ENCODE measurements at regions not wholly inside any gene's neighbourhood (a gene's known extent, or its start where the extent isn't known, plus 50 kb on each side); places are given as distances from the start of the nearest gene placed in this dataset.

DNA sequence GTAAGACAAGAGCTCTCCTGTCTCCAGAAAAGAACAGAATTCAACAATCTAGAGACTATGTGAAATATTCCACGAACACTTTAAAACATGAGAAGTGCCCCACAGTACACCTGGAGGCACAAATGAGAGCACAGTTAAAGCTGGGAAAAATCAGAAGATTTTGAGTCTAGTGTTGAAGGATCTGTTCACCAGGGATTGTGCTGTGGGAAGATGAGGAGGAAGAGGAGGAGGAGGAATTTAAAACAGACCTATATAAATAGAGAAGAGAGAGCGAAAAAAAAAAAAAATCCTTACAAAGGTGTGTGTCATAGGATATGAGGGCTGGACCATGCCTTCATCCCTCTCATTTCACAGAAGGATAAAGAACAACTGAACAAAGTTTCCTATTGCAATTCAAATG, 361.0 kb upstream of the SEMA6D start:
- no peak for ATAC-seq
- no peak for FAIRE-seq
- in situ Hi-C loops (cut with MboI), result no loop called here

DNA sequence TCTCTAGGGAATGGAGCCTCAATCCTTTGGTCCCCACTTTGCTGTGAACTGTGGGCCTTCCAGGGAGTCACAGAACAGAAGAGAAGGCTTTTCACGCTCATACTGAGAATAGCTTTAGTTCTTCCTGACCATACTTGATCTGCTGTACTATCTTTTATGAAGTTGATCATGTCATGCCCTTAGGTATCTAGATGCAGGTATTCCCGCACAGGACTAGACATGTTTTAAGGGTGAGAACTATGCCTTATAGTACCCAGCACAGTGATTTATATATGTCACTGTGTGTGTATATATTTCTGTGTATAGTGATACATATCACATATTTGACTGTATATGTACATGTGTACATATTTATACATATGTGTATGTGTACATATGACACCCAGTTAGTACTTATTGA, 358.4 kb upstream of the SEMA6D start:
- Histone ChIP-seq H3K36me3 (ENCODE audit: control insufficient read depth in 2 of 2, insufficient read depth in 2 of 2, low read length in 1 of 2) (no peaks in the 10 kb centered on the region), H3K9me3 (replicated peaks; ENCODE audit: control insufficient read depth, insufficient read depth, low read length) (no peaks in the 10 kb centered on the region), H3K9ac (ENCODE audit: control insufficient read depth, insufficient read depth, low read length) (no peak overlapping the region), H2AFZ (ENCODE audit: control insufficient read depth, low read depth, low read length) (no peak overlapping the region), H3K4me1 (ENCODE audit: control insufficient read depth, insufficient read depth, low read length) (no peaks in the 10 kb centered on the region), H3K4me2 (ENCODE audit: control insufficient read depth, insufficient read depth) (no peak overlapping the region), H3K79me2 (ENCODE audit: control insufficient read depth, insufficient read depth, low read length) (no peaks in the 10 kb centered on the region), H4K20me1 (ENCODE audit: control insufficient read depth, insufficient read depth) (no peaks in the 10 kb centered on the region), H3K4me3 (no peak overlapping the region), H3K27ac (ENCODE audit: control insufficient read depth, insufficient read depth) (no peak overlapping the region), H3K27me3 (replicated peaks in 1 of 2; ENCODE audit: control insufficient read depth in 2 of 2, insufficient read depth in 2 of 2, low read length in 1 of 2) (no peaks in the 10 kb centered on the region)
- no peak for TF ChIP-seq SMAD1 (IDR thresholded peaks at IDR 0.05; ENCODE audit: low read depth, partially characterized antibody)
- TF ChIP-seq, protein P1, sequence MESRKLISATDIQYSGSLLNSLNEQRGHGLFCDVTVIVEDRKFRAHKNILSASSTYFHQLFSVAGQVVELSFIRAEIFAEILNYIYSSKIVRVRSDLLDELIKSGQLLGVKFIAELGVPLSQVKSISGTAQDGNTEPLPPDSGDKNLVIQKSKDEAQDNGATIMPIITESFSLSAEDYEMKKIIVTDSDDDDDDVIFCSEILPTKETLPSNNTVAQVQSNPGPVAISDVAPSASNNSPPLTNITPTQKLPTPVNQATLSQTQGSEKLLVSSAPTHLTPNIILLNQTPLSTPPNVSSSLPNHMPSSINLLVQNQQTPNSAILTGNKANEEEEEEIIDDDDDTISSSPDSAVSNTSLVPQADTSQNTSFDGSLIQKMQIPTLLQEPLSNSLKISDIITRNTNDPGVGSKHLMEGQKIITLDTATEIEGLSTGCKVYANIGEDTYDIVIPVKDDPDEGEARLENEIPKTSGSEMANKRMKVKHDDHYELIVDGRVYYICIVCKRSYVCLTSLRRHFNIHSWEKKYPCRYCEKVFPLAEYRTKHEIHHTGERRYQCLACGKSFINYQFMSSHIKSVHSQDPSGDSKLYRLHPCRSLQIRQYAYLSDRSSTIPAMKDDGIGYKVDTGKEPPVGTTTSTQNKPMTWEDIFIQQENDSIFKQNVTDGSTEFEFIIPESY (IDR thresholded peaks at IDR 0.05), result no peak
- TF ChIP-seq, protein P2, sequence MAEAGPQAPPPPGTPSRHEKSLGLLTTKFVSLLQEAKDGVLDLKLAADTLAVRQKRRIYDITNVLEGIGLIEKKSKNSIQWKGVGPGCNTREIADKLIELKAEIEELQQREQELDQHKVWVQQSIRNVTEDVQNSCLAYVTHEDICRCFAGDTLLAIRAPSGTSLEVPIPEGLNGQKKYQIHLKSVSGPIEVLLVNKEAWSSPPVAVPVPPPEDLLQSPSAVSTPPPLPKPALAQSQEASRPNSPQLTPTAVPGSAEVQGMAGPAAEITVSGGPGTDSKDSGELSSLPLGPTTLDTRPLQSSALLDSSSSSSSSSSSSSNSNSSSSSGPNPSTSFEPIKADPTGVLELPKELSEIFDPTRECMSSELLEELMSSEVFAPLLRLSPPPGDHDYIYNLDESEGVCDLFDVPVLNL (IDR thresholded peaks at IDR 0.05; ENCODE audit: low read depth, low read length), result no peak
- no peak for TF ChIP-seq ZZZ3 (IDR thresholded peaks at IDR 0.05; ENCODE audit: control insufficient read depth, insufficient read length, low read depth)
- no peak for TF ChIP-seq NRF1 (conservative IDR thresholded peaks at IDR 0.05; ENCODE audit: low read depth, low read length)
- TF ChIP-seq ZBED1 (IDR thresholded peaks at IDR 0.05; ENCODE audit: borderline replicate concordance), result no peak
- TF ChIP-seq BMI1 (IDR thresholded peaks at IDR 0.05; ENCODE audit: borderline replicate concordance), result no peak
- CTCF ChIA-PET, result no interaction called here
- whole genome bisulfite sequencing (ENCODE audit: insufficient coverage, insufficient replicate concordance, low lambda C conversion rate, missing lambda C conversion rate), result 14% methylated on average over 2 of the region's 2 CpGs
- no TSS peak for BruUV-seq (replicated peaks)
- no peak for FAIRE-seq
- RAD21 ChIA-PET (ENCODE audit: unreplicated experiment), result no interaction called here
- in situ Hi-C loops (cut with MboI) (no loop called here), intact Hi-C loops (cut with micrococcal nuclease; ENCODE audit: unreplicated experiment) (no loop called here)
- POLR2A ChIA-PET, result no interaction called here
- no peak for DNase-seq (ENCODE audit: low read depth, low spot score)
- no peak for ATAC-seq
- SMC1A ChIA-PET (ENCODE audit: uncharacterized antibody, unreplicated experiment), result no interaction called here

More for the DNA sequence above, 361.0 kb upstream of the SEMA6D start:
- DNase-seq (ENCODE audit: low read depth, low spot score), result no peak
- intact Hi-C loops (cut with micrococcal nuclease; ENCODE audit: unreplicated experiment), result no loop called here
- ChIA-PET CTCF (no interaction called here), SMC1A (ENCODE audit: uncharacterized antibody, unreplicated experiment) (no interaction called here), RAD21 (ENCODE audit: unreplicated experiment) (no interaction called here), POLR2A (no interaction called here)
- TF ChIP-seq POU2F2 (IDR thresholded peaks at IDR 0.05; ENCODE audit: borderline replicate concordance, low read depth, low read length) (no peak), NR2F1 (conservative IDR thresholded peaks at IDR 0.05) (no peak), EED (IDR thresholded peaks at IDR 0.05; ENCODE audit: low read depth) (no peak)
- no peaks in the 10 kb centered on the region for H4K20me1 ChIP-seq (ENCODE audit: control insufficient read depth, insufficient read depth)
- H3K9ac ChIP-seq (ENCODE audit: control insufficient read depth, insufficient read depth, low read length), result no peak overlapping the region
- no peak overlapping the region for H3K4me2 ChIP-seq (ENCODE audit: control insufficient read depth, insufficient read depth)
- no peaks in the 10 kb centered on the region for H3K27me3 ChIP-seq (replicated peaks in 1 of 2; ENCODE audit: control insufficient read depth in 2 of 2, insufficient read depth in 2 of 2, low read length in 1 of 2)
- no peak overlapping the region for H2AFZ ChIP-seq (ENCODE audit: control insufficient read depth, low read depth, low read length)
- 31% methylated on average over 2 of the region's 2 CpGs for WGBS (ENCODE audit: insufficient coverage, insufficient replicate concordance, low lambda C conversion rate, missing lambda C conversion rate)
- H3K9me3 ChIP-seq (replicated peaks; ENCODE audit: control insufficient read depth, insufficient read depth, low read length), result no peaks in the 10 kb centered on the region
- H3K79me2 ChIP-seq (ENCODE audit: control insufficient read depth, insufficient read depth, low read length), result no peaks in the 10 kb centered on the region
- no peaks in the 10 kb centered on the region for H3K4me1 ChIP-seq (ENCODE audit: control insufficient read depth, insufficient read depth, low read length)
- H3K4me3 ChIP-seq, result no peak overlapping the region
- no peaks in the 10 kb centered on the region for H3K36me3 ChIP-seq (ENCODE audit: control insufficient read depth in 2 of 2, insufficient read depth in 2 of 2, low read length in 1 of 2)
- no TSS peak for BruUV-seq (replicated peaks)
- no peak overlapping the region for H3K27ac ChIP-seq (ENCODE audit: control insufficient read depth, insufficient read depth)

Data from GM12878 (cell line).